ENCODE measurements at regions not wholly inside any gene's neighbourhood (a gene's known extent, or its start where the extent isn't known, plus 50 kb on each side); places are given as distances from the start of the nearest gene placed in this dataset.

DNA sequence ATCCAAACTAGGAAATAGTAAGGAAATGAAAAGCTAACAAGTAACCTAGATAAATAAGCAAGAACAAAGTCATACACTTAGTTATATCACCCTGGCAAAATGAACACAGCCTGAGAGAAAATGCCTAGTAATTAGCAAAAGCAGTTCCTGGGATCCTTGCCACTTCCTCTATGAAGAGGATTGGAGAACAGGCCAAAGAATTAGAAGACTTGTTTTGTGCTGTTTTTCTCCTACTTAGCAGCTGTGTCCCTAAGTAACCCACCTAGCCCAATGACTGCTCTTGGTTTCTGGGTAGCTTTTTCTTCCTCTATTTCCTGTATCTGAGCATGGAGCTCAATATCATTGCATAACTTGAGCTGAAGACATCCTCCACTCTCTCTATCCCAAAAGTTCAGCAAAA lies 713.9 kb downstream of the ETS1 start:
- intact Hi-C loops (cut with DNase I) = no loop called here
- Histone ChIP-seq H3K27me3 (no peaks in the 10 kb centered on the region), H3K4me3 (no peak overlapping the region), H3K27ac (no peak overlapping the region), H3K36me3 (replicated peaks in 1 of 2; ENCODE audit: insufficient read depth in 1 of 2, low read depth in 2 of 2) (no peaks in the 10 kb centered on the region), H3K9me3 (no peaks in the 10 kb centered on the region), H3K4me1 (peaks cover 6% of the 10 kb centered on the region)
- TF ChIP-seq POLR2A (IDR thresholded peaks at IDR 0.05) = no peak
- TF ChIP-seq CTCF (IDR thresholded peaks at IDR 0.05) = no peak
- no peak for DNase-seq
- no peak for ATAC-seq

GRCh38 chr11:127866109-127866508 lies 721.2 kb downstream of the ETS1 start:
- ATAC-seq (no peak), DNase-seq (no peak)
- no peak overlapping the region for H3K27ac ChIP-seq
- TF ChIP-seq CTCF (IDR thresholded peaks at IDR 0.05) (no peak), POLR2A (IDR thresholded peaks at IDR 0.05) (no peak)
- H3K4me1 ChIP-seq = no peaks in the 10 kb centered on the region
- H3K27me3 ChIP-seq = no peaks in the 10 kb centered on the region
- H3K36me3 ChIP-seq (replicated peaks in 1 of 2; ENCODE audit: insufficient read depth in 1 of 2, low read depth in 2 of 2) = no peaks in the 10 kb centered on the region
- no peaks in the 10 kb centered on the region for H3K9me3 ChIP-seq
- intact Hi-C loops (cut with DNase I) = no loop called here
- H3K4me3 ChIP-seq = no peak overlapping the region
- WGBS, 2 donors = 81 to 82% methylated on average over 1 of the region's 1 CpG

- Histone ChIP-seq H3K27ac (no peak overlapping the region), H3K27me3 (no peaks in the 10 kb centered on the region), H3K4me3 (no peak overlapping the region), H3K36me3 (replicated peaks in 1 of 2; ENCODE audit: insufficient read depth in 1 of 2, low read depth in 2 of 2) (no peaks in the 10 kb centered on the region), H3K4me1 (peaks cover 3% of the 10 kb centered on the region), H3K9me3 (no peaks in the 10 kb centered on the region)
- intact Hi-C loops (cut with DNase I) = no loop called here
- TF ChIP-seq POLR2A (IDR thresholded peaks at IDR 0.05) (no peak), CTCF (IDR thresholded peaks at IDR 0.05) (no peak)
- ATAC-seq (no peak), DNase-seq (no peak)
- WGBS, 2 donors = 79 to 85% methylated on average over 2 of the region's 2 CpGs
Measured at GRCh38 chr11:127864861-127865260, 722.5 kb downstream of the ETS1 start.

- no peaks in the 10 kb centered on the region for H3K27me3 ChIP-seq
- 58 to 61% methylated on average over 2 of the region's 2 CpGs for WGBS, 2 donors
- intact Hi-C loops (cut with DNase I) = no loop called here
- no peak overlapping the region for H3K4me3 ChIP-seq
- peaks cover 5% of the 10 kb centered on the region for H3K4me1 ChIP-seq
- TF ChIP-seq POLR2A (IDR thresholded peaks at IDR 0.05) = no peak
- no peak for TF ChIP-seq CTCF (IDR thresholded peaks at IDR 0.05)
- no peaks in the 10 kb centered on the region for H3K9me3 ChIP-seq
- H3K27ac ChIP-seq = no peak overlapping the region
- no peak for DNase-seq
- H3K36me3 ChIP-seq (replicated peaks in 1 of 2; ENCODE audit: insufficient read depth in 1 of 2, low read depth in 2 of 2) = no peaks in the 10 kb centered on the region
- no peak for ATAC-seq
Measured at GRCh38 chr11:127862406-127862805, 725.0 kb downstream of the ETS1 start.

DNA sequence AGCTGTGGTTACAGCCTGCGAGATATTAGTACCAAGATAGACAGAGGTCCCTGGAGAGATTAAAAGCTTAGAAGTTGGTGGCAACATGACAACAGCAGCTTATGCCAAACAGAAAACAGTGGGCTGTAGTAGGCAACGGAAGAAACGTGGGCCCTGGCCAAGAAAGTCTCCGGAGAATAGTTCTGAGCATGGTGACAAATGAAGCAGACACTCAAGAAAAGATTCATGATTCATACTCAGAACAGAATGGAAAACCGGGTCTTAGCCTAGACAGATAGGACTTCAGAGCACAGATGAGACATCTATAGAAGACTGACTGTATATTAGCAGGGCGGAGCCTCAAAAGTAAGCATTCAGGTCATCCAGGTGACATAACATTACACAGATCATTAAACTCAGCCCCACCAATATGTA lies 727.4 kb downstream of the ETS1 start:
- Histone ChIP-seq H3K36me3 (replicated peaks in 1 of 2; ENCODE audit: insufficient read depth in 1 of 2, low read depth in 2 of 2) (no peaks in the 10 kb centered on the region), H3K4me1 (peaks cover 5% of the 10 kb centered on the region), H3K27ac (no peak overlapping the region), H3K4me3 (no peak overlapping the region), H3K27me3 (no peaks in the 10 kb centered on the region), H3K9me3 (no peaks in the 10 kb centered on the region)
- intact Hi-C loops (cut with DNase I) = no loop called here
- DNase-seq = no peak
- TF ChIP-seq CTCF (IDR thresholded peaks at IDR 0.05) = no peak
- TF ChIP-seq POLR2A (IDR thresholded peaks at IDR 0.05) = no peak
- ATAC-seq = no peak
- WGBS, 2 donors = 36 to 47% methylated on average over 6 of the region's 6 CpGs

All from body of pancreas (tissue), 4 donors.